HG02678 (cell line): ENCODE measurements at regions not wholly inside any gene's neighbourhood (a gene's known extent, or its start where the extent isn't known, plus 50 kb on each side); places are given as distances from the start of the nearest gene placed in this dataset.

Source experiments
- ATAC-seq: cut with Tn5 transposase; IDR thresholded peaks from one replicate; pipeline ENCODE4 v1.9.1; 2021; ENCODE audit warnings: mild to moderate bottlenecking, moderate library complexity; ENCODE audit not compliant: unreplicated experiment

DNA sequence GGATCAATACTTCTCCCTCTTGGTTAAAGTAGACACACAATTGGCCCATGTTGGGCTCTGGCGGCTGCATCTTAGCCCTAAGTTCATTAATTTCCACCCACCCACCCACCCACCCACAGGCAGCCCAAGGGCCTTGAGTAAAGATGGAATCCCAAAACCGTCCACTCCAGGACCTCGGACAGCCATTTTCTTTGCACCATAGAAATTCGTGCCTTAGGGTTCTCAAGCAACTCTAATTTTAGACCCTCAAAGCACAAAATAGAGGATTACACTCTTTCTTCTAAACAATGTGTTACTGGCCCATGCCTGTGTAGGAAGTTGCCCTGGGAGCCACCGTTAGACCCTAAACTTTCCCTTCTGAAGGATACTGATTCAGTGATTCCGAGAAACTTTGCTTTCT is 568.5 kb downstream of the IRX1 start:
- ATAC-seq = no peak

DNA sequence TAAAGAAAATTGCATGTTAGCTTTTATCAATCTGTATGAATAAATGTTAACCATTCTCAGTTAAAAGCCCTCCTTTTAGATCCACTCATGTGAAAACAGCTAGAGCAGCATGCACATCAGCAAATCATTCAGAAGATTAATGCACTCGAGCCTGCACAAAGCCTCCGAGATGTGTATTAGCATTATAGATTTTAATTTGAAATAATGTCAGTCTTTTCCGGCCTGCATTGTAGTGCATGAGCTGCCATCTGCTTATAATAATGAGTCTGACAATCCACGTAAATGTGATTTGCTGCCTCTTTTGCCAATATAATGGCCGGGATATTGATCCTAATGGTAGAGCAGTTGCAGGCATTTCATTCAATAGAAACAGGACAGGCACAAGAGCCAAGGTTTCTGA is 585.1 kb downstream of the IRX1 start:
- ATAC-seq = no peak

DNA sequence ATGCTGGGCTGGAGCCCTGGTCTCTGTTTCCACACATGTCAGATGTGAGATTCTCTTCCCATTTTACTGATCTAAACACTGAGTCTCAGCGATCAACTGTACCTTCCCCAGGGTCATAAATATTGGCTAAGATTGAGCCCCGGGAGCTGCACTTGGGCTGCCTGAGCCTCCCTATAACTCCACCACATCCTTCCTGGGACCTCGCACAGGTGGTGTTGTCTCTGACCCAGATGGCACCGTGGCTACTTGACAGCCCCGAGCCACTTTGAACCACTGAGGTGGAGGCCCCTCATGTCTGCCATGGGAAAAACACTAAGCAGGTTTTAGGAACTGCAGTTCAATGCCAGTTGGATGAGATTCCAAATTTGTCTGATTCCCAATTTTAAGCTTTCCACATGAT is 586.5 kb downstream of the IRX1 start:
- ATAC-seq = no peak

DNA sequence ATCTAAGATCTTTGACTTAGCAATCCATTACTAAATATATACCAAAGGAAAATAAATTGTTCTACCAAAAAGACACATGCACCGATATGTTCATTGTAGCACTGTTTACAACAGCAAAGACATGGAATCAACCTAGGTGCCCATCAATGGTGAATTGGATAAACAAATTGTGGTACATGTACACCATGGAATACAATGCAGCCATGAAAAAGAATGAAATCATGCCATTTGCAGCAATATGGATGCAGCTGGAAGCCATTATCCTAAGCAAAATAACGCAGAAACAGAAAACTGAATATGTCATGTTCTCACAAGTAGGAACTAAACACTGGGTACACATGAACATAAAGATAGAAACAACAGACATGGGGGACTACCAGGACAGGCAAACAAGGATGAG is 589.5 kb downstream of the IRX1 start:
- ATAC-seq = no peak

DNA sequence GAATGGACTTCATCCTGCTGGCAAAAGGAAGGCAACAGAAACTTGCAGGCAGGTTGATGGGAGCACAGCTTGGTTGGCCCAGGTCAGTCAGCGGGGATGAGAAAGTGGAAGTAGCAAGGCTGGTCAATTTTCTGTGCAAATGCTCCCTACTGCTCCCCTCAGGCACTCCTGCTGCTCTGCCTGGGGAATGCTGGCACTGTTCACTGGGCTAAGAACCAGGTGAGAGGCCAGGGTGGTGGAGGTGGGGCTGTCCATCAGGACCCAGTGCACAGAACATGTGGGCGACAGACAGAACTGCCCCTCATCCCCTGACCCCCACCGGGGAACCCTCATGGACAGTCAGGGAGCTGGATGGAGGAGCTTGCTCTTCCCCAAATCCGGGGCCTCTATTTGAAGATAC is 593.1 kb downstream of the IRX1 start:
- ATAC-seq = no peak

DNA sequence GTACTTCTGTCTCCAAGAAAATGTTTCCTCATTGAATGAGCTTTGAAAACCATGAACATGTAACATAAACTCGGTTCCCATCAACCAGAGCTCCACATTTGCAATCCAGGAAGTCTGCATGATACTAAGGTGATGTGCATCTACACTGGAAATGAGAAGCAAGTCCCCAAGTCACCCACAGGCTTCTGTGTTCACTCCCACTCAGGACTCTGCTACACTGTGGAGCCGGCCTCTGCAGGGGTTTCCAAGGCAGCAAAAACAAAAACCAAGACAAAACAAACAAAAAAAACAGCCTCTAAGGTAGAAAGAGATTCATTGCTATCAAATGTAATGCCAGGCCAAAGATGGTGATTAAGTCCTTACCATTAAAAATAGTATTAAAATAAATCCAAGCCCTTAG is 593.7 kb downstream of the IRX1 start:
- no peak for ATAC-seq

DNA sequence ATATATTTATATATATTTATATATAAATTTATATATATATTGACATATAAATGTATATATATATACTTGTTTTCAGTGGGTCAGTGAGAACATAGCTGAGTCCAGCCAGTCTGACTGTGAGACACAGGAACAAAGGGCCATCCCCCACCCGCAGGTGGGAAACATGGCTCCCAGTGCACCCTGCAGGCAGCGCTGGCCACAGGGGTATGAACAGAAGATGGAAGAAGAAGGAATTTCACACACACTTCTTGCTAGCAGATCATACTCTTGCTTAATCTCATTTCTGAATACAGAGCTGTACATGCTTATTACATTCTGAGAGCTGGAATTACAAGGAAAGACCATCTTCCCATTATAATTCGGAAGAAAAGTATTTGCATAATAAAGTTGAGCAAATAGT is 595.4 kb downstream of the IRX1 start:
- no peak for ATAC-seq

DNA sequence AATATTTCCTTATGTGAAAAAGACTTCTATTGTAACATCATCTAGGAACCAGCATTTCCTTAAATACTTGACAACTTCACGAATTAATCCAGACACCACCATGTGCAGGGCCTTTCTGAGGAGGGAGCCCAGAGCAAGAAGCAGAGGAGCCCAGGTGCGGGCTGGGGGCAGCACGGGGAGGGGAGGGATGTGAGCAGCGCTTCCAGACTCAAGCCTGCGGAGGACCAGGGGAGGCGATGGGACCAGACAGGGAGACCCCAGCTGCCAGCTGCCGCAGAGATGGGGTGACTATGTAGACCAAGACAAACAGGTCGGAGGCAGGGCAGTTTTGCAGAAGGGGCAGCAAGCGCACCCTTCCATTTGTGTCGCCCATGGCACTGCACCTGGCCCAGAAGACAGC is 596.1 kb downstream of the IRX1 start:
- ATAC-seq = no peak

DNA sequence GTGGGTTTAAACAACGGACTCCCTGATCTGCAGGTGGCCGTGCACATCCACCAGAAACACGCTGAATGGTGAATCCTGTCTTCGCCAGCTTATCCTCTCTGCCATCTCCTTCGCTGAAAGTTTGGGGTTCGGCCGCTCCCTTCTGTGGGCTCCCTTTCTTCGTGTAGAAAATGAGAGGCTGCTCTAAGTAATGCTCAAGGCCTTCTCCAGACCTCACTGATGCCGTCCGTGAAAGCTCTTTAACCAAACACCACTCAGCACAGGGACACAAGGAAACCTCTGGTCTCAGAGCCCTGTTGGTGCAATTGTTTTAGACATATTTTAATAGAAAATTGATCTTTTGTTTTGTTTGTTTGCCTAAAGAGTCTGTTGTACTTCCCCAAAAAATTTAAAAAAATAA is 596.5 kb downstream of the IRX1 start:
- ATAC-seq = no peak

DNA sequence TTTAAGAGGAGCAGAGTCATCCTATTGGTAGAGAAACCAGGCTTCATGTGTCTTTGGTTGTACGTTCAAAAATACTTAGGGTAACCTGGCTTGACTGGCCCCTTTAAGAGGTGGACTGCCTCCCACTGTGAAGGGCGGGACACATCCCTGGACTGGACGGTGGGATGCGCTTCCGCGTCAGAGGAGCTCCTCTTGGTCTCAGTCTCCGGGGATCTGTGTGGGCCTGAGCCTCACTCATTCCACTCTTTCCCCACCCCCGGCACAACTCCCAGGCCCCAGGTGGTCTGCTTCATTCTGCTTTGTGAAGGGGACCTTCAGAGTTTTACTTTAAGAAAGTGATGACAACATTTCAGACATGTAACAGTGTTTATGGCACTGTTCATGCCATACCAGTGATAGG is 601.1 kb downstream of the IRX1 start:
- no peak for ATAC-seq

DNA sequence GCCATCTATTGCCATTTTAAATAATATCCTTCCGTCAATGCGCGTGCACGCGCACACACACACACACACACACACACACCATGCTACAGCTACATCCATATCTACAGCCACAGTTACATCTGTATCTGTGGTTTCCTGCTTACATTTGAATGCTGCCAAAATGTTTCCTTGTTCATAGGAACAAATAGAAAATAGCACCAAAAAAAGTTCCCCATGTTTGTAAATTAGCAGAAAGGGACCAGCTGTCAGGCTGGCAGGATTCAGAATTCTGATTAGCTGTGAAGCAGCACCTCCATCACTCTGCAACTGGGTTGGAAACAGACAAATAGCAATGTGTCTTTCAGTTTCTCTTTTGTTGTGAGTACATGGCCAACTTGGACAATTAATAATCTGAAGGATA is 601.5 kb downstream of the IRX1 start:
- ATAC-seq = no peak

DNA sequence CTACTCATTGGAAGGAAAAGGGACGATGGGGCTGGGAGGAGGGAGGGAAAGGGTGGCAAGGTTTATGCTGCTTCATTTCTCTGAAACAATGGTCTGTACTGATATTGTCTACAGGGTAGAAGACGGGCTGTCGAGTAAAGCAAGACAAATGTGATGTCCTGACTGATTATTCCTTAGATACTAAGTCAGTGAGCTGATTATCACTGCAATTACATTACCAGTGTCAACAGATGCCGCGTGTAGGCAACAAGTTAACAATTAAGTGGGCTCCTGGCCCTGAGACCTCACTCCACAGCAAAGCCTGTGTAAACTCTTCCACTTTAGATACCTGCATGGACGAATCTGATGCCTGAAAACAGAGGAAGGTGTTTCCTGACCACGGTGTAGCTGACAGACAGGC is 602.8 kb downstream of the IRX1 start:
- ATAC-seq = no peak

DNA sequence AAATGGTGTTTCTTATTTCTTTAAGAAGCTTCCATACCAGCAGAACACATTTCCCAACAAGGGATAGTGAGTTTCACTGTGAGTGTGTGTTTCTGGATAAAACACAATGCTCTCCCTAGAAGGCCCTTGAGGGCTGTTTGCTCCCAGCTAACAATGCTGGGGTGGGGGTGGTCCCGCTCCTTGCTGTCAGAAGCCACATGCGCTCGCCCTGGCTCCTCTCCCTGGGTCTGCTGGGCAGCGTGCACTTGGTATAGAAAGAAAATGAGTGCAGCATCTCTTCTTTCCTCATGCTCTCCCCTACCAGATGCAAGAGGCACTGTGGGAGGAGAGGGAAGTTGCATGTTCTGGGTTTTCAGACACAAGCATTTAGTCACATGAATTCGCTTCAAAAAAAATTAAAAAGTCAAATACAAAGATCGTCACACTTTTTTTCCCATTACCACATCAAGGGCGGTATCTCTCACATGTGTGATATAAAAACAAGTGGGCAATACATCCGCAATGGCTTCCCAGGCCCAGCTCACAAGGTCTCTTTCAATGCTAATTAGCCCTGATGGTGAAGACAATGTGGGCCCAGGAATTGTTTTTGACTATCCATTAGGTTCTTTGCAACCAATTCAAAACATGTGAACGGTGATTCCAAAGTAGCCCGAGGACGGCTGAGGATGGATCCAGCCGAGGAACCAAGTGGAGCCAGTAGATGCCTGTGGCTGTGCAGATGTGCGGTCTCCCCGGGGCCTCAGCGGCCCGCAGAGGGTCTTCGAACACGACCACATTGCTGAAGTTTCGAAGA is 603.6 kb downstream of the IRX1 start:
- no peak for ATAC-seq

DNA sequence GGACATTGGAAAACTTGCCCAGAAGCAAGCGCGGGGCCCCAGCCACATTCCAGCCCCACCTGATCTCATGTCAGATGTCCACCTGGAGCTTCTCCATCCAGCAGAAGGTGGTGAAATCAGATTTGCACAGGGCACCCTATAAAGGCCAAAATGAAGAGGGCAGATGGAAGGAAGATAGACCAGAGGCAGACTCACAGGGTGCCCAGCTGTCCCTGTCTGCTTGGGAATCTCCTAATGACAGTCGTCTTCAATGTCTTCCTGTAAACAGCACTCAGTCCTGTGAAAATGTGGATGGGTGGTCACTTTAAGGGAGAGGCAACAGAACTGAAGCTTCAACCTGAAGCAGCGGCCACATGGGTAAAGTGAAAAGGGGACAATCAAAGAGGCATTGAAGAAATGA is 607.5 kb downstream of the IRX1 start:
- no peak for ATAC-seq

DNA sequence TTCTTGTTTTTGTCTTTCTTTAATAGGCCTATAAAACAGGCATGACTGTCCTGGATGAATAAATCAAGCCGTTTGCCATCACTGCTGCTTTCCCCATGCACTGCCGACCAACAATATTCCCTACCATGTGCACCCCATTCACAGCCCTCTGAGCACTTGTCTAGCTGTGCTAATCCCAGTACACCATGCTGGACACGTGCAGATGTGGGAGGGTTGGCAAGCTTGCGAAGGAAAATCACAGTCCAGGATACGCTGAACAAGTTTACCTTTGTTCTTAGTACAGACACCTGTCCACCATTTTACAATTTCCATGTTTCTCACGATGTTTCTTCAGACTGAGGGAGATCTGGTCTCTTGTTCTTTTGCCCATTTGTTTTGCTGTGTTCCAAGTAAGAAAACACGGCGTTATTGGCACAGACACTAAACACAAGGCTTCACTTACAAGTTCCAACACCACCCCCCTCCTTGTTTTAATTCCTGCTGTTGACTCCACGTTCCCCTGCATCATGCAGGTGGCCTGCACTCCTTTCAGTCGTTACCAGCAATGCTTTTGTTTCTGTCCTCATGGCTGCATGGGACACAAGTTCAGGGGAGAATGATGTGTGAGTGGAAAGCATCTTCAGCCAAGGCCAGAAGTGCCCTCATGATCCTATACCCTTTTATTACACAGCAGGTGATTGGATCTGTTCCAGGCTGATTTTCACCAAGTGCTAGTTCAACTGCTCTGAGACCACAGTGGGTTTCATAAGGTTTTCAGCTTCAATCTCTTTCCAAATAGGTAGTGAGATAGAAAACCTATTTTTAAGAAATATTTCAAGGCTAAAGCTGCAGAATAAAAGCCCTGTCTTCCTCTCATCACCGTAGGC is 608.9 kb downstream of the IRX1 start:
- no peak for ATAC-seq

DNA sequence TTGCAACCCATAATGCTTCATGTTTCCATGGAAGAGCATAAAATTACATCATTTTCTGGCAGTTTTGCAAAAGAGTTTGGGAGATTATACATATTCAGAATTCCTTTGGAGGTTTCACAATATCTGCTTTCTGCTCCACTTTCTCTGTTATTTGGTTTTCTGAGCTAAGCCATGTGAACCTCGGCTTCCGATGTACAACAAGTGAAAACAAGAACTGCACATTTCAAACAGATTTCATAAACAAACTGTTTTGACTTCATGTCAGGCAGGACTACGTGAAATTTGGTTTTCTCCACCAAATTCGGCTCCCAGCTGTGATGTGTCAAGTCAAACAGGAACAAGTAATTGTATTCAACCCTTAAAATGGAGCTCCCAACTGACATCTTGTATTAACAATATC is 609.8 kb downstream of the IRX1 start:
- ATAC-seq = no peak

DNA sequence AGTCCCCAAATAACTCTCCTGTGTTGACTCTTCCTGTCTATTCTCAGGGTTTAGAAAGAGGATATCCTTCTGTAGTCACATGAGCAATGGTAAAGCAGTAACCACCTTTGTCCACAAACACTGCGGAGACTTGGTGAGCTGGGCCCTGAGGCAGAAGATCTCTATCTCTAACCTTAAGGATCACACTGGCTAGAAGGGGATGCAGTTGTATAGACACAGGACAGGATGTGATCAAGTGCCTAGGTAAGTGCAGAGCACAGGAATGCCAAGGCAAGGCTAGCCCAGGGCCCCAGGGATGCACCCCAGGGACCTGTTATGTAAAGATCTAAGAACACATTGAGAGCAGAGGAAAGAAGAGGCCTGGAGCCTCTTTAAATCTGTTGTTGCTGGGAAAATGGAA is 610.5 kb downstream of the IRX1 start:
- no peak for ATAC-seq

DNA sequence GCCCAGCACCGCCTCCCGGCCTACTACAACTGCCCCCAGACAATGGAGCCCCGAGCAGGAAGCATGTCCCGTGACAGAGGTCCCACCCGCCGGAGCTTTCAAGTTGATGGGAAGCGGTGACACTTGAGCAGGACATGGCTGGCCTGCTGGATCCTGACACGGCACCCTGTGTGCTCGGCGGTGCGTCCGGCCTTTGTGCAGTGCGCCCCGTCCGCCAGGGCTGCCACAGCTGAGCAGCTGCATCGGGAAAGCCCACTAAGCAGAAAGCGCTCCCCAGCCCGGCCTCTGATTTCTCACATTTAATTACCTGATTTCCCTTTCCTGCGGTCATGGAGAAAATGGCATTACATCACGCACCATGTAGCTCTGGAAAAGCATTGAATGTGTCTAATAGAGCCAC is 611.9 kb downstream of the IRX1 start:
- ATAC-seq = no peak

DNA sequence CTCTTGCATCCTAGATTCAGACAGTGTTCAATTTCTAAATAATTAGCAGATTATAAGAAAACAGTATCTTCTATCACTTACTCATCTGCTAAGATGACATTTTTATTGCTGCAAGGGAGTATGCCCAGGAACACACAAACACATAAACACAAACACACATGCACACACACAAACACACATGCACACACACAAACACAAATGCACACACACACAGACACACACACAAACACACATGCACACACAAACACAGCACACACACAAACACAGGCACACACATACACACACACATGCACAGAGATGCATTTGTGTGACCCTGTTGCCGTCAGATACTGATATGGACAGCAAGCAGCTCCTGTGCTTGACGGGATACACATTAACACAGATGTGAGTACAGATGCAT is 612.9 kb downstream of the IRX1 start:
- no peak for ATAC-seq

DNA sequence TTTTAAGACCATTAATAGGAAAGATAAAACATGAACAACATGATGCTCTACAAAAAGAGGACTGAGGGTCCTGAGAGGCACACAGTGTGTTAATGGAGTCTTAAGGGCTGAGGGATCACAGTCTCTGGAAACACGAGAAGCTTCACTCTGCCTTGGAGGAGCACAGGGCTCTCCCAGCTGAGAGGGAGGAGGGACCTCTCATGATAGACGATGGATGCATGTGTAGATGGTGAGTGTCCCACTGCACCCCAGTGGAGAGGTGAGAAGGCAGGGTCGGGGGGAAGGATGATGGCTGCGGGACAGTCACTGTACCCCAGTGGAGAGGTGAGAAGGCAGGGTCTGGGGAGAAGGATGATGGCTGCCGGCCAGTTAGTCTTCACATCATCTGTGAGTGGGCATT is 613.4 kb downstream of the IRX1 start:
- no peak for ATAC-seq

DNA sequence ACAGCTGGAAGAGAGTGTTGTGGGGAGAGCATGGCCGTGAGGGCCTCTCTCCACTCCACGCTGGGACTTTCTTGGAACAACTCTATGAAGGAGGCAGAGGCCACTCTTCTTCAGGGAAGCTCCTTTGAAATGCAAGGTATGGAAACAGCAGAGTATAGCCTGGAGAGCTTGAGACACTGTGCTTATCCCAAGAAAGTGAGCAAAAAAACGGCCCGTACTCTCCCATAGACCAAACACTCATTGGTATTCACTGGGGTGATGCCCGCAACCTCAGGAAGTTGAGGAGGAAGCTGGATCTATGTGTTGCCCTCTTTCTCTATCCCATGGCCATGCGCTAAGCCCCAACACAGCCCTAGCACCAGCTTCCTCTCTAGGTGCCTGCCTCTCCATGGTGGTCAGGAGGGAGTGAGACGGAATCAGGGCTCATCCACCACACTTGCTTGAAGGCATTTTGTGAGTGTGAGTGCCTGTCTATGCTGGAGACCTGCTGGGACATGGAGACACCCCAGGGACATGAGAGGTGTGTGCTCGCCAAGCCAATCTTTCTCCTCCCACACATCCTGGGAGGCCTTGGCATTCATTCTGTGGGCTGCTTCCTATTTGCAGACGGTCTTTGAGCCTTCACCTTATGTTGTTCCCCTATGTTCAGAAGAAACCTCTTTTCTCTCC is 616.6 kb downstream of the IRX1 start:
- ATAC-seq = no peak
